Heart right ventricle (tissue), 16 donors: ENCODE measurements at regions not wholly inside any gene's neighbourhood (a gene's known extent, or its start where the extent isn't known, plus 50 kb on each side); places are given as distances from the start of the nearest gene placed in this dataset.

ENCODE experiments used
- ATAC-seq, 8 donors: fragments of 200-7000 bp; cut with Tn5 transposase; one replicate each; pipeline ENCODE4 v1.9.1; 2020; ENCODE audit warnings: mild to moderate bottlenecking in 8 of 8, moderate library complexity in 8 of 8, moderate number of reproducible peaks in 1 of 8
- DNase-seq, 2 donors: peaks; one replicate each; pipeline ENCODE4 v3.0.0-alpha.2; 2020
- H3K27ac ChIP-seq, 10 donors: fragments of 200-600 bp; sonication (generic) in 2 of 10; one replicate each; pipeline versions ENCODE4 v1.5.0 to v1.8.0; 2020 to 2022; ENCODE audit warnings: mild to moderate bottlenecking in 3 of 10
- H3K27me3 ChIP-seq, 7 donors: fragments of 200-600 bp; one replicate each; pipeline ENCODE4 v1.8.0; 2021 to 2022; ENCODE audit warnings: mild to moderate bottlenecking in 2 of 7
- H3K36me3 ChIP-seq, 9 donors: fragments of 200-600 bp; sonication (generic) in 1 of 9; one replicate each; pipeline versions ENCODE4 v1.5.0 to v1.8.0; 2020 to 2022; ENCODE audit warnings: mild to moderate bottlenecking in 2 of 9
- H3K4me1 ChIP-seq, 9 donors: fragments of 200-600 bp; sonication (generic) in 1 of 9; one replicate each; pipeline versions ENCODE4 v1.5.0 to v1.8.0; 2020 to 2022; ENCODE audit warnings: mild to moderate bottlenecking in 4 of 9
- H3K4me3 ChIP-seq, 10 donors: fragments of 200-600 bp; sonication (generic) in 2 of 10; one replicate each; pipeline versions ENCODE4 v1.5.0 to v1.8.0; 2020 to 2022; ENCODE audit warnings: mild to moderate bottlenecking in 7 of 10, moderate library complexity in 2 of 10
- H3K9me3 ChIP-seq, 11 donors: fragments of 200-600 bp in 10 of 11; sonication (generic) in 2 of 11; one replicate each; pipeline versions ENCODE4 v1.5.0 to v1.8.0; 2013 to 2022; ENCODE audit warnings: mild to moderate bottlenecking in 2 of 11, control low read depth in 1 of 11, moderate library complexity in 1 of 11
- WGBS, 2 donors: extraction: QIAGEN DNeasy Blood & Tissue Kit; methylation state at CpG; one replicate each; pipeline ENCODE4 v1.1.7; 2013; ENCODE audit warnings: inconsistent platforms in 1 of 2; 5-methylcytosine and 5-hydroxymethylcytosine counted together
- intact Hi-C, 10 donors: fragments of 100-400 bp; cut with DNase I; formaldehyde crosslinking; loops; one replicate each; pipeline versions ENCODE4 v1.11.1 to v1.14.2; 2022
- TF ChIP-seq, protein P1 (sequence below), 9 donors: fragments of 200-600 bp; sonication (generic) in 2 of 9; IDR thresholded peaks; one replicate each; pipeline versions ENCODE4 v1.5.0 to v1.8.0; 2021 to 2022; ENCODE audit warnings: antibody characterized with exemption in 9 of 9, mild to moderate bottlenecking in 5 of 9, moderate library complexity in 1 of 9
- donor health status: Arrhythmogenic right ventricular cardiomyopathy.
- donor health status: ischemic (EF 13 %, LVEDD 7.1; RV severe dilation, severe dysfunction).
- donor health status: healthy with polysubstance abuse.
- donor health status: DM: no; HTN: yes; CAD: no.
- donor health status: DM: no; HTN: no; CAD: no.
- donor health status: ischemic (EF 25% LVEDD 6.9; RV normal size, moderate dysfunction).
- donor health status: ischemic (EF 25% LVEDD 5.7; RV mildly dilated, moderate dysfunction).
- donor health status: healthy.
- donor health status: DM: yes; HTN: yes; CAD: no.
- donor health status: Ischemic cardiomyopathy.
- donor health status: ischemic (EF 35%, LVEDD 5.7; RV mildly dilated, moderate dysfunction).
- donor health status: nonischemic (EF 11% LVEDD 7.7; RV severe dilation, severe dysfunction).
- donor health status: DM: yes; HTN: yes; CAD: no.
- donor health status: PGD.
- donor health status: ischemic (EF 29% LVEDD 5.4; RV normal size, mild dysfunction).
- donor health status: nonischemic (EF 23%, LVEDD 6.1; RV moderate dilation, normal function).

DNA sequence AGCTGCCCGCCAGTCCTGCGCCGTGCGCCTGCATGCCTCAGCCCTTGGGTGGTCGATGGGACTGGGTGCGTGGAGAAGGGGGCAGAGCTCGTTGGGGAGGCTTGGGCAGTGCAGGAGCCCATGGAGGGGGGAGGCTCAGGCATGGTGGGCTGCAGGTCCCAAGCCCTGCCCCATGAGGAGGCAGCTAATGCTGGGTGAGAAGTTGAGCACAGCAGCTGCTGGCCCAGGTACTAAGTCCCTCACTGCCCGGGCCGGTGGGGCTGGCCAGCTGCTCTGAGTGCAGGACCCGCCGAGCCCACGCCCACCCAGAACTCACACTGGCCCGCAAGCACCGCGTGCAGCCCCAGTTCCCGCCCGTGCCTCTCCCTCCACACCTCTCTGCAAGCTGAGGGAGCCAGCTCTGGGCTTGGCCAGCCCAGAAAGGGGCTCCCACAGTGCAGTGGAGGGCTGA is 764.3 kb upstream of the TYRP1 start:
- Histone ChIP-seq H3K36me3 (no peaks in the 10 kb centered on the region), H3K4me3 (no peak overlapping the region), H3K9me3 (peaks cover 0 to 19% (median 0%) of the 10 kb centered on the region in 11 donors), H3K4me1 (no peaks in the 10 kb centered on the region), H3K27ac (no peak overlapping the region), H3K27me3 (no peaks in the 10 kb centered on the region)
- ATAC-seq (no peak), DNase-seq (no peak)
- intact Hi-C loops, result no loop called here
- 95 to 97% methylated on average over 17 of the region's 17 CpGs for WGBS, 2 donors
- TF ChIP-seq, protein P1, sequence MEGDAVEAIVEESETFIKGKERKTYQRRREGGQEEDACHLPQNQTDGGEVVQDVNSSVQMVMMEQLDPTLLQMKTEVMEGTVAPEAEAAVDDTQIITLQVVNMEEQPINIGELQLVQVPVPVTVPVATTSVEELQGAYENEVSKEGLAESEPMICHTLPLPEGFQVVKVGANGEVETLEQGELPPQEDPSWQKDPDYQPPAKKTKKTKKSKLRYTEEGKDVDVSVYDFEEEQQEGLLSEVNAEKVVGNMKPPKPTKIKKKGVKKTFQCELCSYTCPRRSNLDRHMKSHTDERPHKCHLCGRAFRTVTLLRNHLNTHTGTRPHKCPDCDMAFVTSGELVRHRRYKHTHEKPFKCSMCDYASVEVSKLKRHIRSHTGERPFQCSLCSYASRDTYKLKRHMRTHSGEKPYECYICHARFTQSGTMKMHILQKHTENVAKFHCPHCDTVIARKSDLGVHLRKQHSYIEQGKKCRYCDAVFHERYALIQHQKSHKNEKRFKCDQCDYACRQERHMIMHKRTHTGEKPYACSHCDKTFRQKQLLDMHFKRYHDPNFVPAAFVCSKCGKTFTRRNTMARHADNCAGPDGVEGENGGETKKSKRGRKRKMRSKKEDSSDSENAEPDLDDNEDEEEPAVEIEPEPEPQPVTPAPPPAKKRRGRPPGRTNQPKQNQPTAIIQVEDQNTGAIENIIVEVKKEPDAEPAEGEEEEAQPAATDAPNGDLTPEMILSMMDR (IDR thresholded peaks at IDR 0.05), result no peak

DNA sequence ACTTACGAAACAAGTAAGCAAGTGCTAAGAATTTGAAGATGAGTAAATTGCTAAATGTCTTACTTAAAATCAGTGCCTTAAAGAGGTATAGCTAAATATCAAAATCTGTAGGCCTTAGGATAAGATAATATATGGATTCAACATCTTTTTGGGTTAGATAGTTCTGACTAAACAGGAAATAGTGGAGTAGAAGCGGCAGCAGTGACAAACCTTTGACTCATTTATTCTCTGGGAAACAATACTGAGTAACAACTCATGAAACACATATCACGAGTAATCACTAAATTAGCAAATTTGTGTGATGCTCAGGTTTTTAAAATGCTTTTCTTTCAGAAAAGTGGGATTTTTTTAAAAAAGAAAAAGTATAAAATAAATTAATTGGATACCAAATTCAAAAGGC is 762.1 kb upstream of the TYRP1 start:
- no peak for ATAC-seq
- intact Hi-C loops, result no loop called here

DNA sequence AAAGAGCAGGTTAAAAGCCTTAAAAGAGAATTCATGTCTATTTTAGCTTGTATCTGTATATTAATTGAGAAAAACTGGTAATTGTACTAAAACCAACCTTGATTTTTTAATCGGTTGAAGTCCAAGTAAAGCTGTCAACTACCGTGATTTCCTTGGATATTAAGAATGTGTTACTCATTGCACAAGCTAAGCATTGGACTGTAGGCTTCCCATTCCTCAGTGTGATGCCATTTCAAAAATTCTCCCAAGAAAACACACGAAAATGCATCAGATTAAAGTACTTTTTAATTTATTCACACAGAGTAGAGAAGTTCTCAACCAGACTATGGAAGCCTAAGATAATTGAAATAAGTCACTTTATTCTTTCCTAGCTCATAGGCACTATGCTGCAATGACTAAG is 761.4 kb upstream of the TYRP1 start:
- Histone ChIP-seq H3K27ac (no peak overlapping the region), H3K27me3 (no peaks in the 10 kb centered on the region), H3K4me3 (no peak overlapping the region), H3K9me3 (peaks cover 0 to 11% (median 0%) of the 10 kb centered on the region in 11 donors), H3K4me1 (no peaks in the 10 kb centered on the region), H3K36me3 (no peaks in the 10 kb centered on the region)
- TF ChIP-seq, protein P1 (IDR thresholded peaks at IDR 0.05), result no peak
- DNase-seq (no peak), ATAC-seq (no peak)
- intact Hi-C loops, result no loop called here
- 70 to 82% methylated on average over 3 of the region's 3 CpGs for WGBS, 2 donors

More for the DNA sequence above, 762.1 kb upstream of the TYRP1 start:
- 84 to 85% methylated on average over 3 of the region's 3 CpGs for WGBS, 2 donors
- no peaks in the 10 kb centered on the region for H3K27me3 ChIP-seq
- peaks cover 0 to 17% (median 0%) of the 10 kb centered on the region in 11 donors for H3K9me3 ChIP-seq
- no peak overlapping the region for H3K27ac ChIP-seq
- H3K4me1 ChIP-seq, result no peaks in the 10 kb centered on the region
- TF ChIP-seq, protein P1 (IDR thresholded peaks at IDR 0.05), result no peak
- no peak overlapping the region for H3K4me3 ChIP-seq
- no peak for DNase-seq
- no peaks in the 10 kb centered on the region for H3K36me3 ChIP-seq

DNA sequence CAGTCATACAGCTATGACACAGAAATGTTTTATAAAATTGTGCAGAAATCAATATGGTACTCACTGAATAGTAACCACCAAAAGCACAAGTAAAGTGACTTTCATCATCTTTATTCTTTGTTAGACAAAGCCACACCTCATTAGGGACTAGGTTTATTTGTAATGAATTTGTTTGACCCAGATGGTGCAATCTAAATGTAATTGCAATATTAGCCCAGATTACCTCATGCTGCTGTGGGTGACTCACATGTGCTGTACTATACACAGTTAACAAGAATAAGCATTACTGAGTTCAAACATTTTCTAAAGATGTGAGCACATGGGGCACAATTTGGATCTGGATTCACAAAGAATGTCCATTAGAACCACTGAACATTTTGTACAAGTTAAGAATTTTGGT is 759.3 kb upstream of the TYRP1 start:
- H3K27me3 ChIP-seq, result no peaks in the 10 kb centered on the region
- H3K9me3 ChIP-seq, result peaks cover 0 to 6% (median 0%) of the 10 kb centered on the region in 11 donors
- DNase-seq, result no peak
- no peaks in the 10 kb centered on the region for H3K36me3 ChIP-seq
- ATAC-seq, result no peak
- TF ChIP-seq, protein P1 (IDR thresholded peaks at IDR 0.05), result no peak
- H3K27ac ChIP-seq, result no peak overlapping the region
- H3K4me3 ChIP-seq, result no peak overlapping the region
- no peaks in the 10 kb centered on the region for H3K4me1 ChIP-seq
- intact Hi-C loops, result no loop called here
